GM19467 (cell line): ENCODE measurements at regions not wholly inside any gene's neighbourhood (a gene's known extent, or its start where the extent isn't known, plus 50 kb on each side); places are given as distances from the start of the nearest gene placed in this dataset.

ENCODE experiments used
- ATAC-seq: cut with Tn5 transposase; IDR thresholded peaks from one replicate; pipeline ENCODE4 v1.9.1; 2021; ENCODE audit warnings: mild to moderate bottlenecking, moderate library complexity; ENCODE audit not compliant: unreplicated experiment

GRCh38 chr5:113900141-113900540 is 386.6 kb downstream of the YTHDC2 start:
- ATAC-seq: no peak

- no peak for ATAC-seq
Observed at GRCh38 chr5:113900816-113901215, 387.3 kb downstream of the YTHDC2 start.

DNA sequence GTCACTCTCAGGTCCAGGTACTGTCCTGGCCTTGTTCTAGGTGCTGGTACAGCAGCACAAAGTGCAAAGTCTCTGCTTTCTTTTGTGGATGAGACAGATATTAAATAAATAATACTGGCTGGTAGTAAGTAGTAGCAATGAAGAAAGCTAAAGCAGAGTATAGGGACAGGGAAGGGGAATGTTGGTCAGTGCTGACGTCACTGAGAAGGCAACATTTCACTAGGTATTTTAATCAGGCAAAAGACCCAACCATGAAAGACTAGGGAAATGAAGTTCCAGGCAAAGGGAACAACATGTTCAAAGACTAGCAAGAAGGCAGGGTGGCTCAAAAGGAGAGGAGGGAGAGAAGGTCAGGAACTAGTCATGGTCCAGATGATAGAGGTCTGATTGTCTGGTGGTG is 388.2 kb downstream of the YTHDC2 start:
- ATAC-seq: no peak

GRCh38 chr5:113902917-113903660 is 389.6 kb downstream of the YTHDC2 start:
- ATAC-seq: no peak

GRCh38 chr5:113909782-113910181 is 396.3 kb downstream of the YTHDC2 start:
- ATAC-seq: no peak

DNA sequence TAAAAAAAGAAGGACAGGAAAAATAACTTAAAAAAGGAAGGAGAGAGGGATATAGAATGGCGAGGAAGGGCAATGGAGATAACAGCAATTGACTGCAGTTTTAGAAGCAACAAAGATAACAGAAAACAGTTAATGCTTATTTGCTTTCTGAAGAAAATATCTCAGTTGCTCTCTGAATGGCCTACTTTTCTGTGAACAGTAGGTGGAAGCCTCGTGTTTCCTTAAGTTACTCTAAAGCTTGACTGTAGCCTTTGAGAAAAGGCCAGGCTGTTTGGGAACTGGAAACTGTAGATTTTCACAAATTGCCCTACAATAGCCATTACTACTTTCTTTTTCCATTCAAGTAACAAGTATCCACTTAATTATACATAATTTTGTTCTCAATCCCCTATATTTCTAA is 404.5 kb downstream of the YTHDC2 start:
- ATAC-seq: no peak

GRCh38 chr5:113922343-113922742 is 408.8 kb downstream of the YTHDC2 start:
- no peak for ATAC-seq

- ATAC-seq: no peak
Observed at GRCh38 chr5:113935453-113935852, 422.0 kb downstream of the YTHDC2 start.

- ATAC-seq: no peak
Observed at GRCh38 chr5:113937301-113937700, 423.8 kb downstream of the YTHDC2 start.

GRCh38 chr5:113939988-113940387 is 421.9 kb upstream of the KCNN2 start:
- no peak for ATAC-seq

DNA sequence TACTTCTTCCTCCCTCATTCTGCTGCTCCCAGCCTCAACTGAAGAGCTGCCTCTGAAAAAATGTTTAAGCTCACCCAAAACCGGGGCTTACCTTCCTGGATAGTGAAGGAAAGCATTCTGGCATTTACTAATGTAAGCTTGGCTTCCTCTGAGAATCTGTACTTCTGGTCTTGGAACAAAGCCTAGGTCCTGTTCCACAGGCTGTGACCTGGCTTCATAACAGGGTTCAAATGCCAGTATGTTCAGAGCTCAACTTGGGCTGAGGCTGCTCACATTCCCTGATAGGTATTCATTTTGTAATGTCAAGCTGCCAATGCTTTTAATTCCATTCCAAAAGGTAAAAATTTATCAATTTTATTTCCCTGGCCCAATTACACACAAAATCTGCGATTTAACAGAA is 411.7 kb upstream of the KCNN2 start:
- ATAC-seq: no peak

- ATAC-seq: no peak
Observed at GRCh38 chr5:113965225-113965624, 396.6 kb upstream of the KCNN2 start.

- ATAC-seq: no peak
Observed at GRCh38 chr5:113969901-113970300, 392.0 kb upstream of the KCNN2 start.

GRCh38 chr5:113971454-113971853 is 390.4 kb upstream of the KCNN2 start:
- ATAC-seq: no peak

GRCh38 chr5:113974976-113975375 is 386.9 kb upstream of the KCNN2 start:
- ATAC-seq: no peak

DNA sequence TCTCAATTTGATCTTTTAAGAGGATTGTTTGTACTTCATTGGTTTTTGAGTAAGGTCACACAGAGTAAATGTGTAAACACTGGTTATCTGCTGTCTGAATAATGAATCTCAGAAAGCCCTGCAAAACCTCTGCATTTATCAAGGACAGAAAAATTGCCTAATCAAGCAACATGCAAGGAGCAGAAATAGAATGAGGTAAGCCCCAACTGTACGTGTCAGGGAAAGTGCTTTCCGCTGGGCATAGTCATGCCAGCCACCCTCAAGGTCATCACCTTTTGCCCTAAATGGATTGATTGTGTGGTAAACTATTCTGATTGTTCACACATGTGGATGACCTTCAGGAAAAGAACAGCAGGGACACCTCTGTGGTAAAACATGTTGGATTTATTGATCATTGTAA is 376.9 kb upstream of the KCNN2 start:
- no peak for ATAC-seq

- no peak for ATAC-seq
Observed at GRCh38 chr5:113985505-113985904, 376.4 kb upstream of the KCNN2 start.

GRCh38 chr5:113989278-113989912 is 372.5 kb upstream of the KCNN2 start:
- ATAC-seq: no peak

GRCh38 chr5:113989913-113990305 is 372.0 kb upstream of the KCNN2 start:
- ATAC-seq: no peak

- ATAC-seq: no peak
Observed at GRCh38 chr5:114001076-114001475, 360.8 kb upstream of the KCNN2 start.

GRCh38 chr5:114006582-114006981 is 355.3 kb upstream of the KCNN2 start:
- ATAC-seq: no peak

- ATAC-seq: no peak
Observed at GRCh38 chr5:114007678-114008077, 354.2 kb upstream of the KCNN2 start.

GRCh38 chr5:114010362-114010761 is 351.5 kb upstream of the KCNN2 start:
- no peak for ATAC-seq
